EL (cell line): ENCODE measurements at regions not wholly inside any gene's neighbourhood (a gene's known extent, or its start where the extent isn't known, plus 50 kb on each side); places are given as distances from the start of the nearest gene placed in this dataset.
"Not testable (repeated sequence)": the region's sequence is repeated elsewhere in the genome, so short reads cannot be mapped to it uniquely, and the experiment has no call there.

Source experiments
- DNase-seq: peaks from one replicate; pipeline ENCODE4 v3.0.0-alpha.2; 2016

DNA sequence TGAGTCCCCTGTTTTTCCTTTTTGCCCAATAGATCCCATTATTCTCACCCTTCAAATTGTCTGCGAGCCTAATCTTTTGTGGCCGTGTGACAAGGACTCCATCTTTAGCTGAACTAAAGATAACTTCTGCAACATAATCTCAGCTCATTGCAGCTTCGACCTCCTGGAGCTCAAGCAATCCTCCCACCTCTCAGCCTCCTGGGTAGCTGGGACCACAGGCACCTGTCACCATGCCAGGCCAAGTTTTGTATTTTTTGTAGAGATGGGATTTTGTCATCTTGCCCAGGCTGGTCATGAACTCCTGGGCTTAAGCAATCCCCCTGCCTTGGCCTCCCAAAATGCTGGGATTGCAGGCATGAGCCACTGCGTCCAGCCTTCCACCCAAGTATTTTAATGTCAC, 161.0 kb downstream of the GJA1 start:
- no peak for DNase-seq

DNA sequence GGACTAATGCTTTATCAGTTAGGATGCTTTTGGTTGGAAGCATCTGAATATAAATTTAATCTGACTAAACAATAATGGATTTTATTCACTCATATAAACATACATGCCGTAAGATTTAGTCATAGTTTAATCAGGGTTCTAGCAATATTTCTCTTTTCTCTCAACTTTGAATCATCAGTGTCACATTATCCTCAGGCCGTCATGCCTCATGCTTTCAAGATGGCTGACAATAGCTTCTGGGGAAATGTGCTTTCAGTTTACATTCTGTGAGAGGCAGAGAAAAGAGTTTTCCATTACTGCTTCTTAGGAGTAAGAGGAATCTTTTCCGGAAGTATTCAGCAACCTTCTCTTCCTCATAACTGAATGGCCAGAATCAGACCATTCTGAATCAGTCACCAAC, 162.2 kb downstream of the GJA1 start:
- DNase-seq: peak; percentile 64

DNA sequence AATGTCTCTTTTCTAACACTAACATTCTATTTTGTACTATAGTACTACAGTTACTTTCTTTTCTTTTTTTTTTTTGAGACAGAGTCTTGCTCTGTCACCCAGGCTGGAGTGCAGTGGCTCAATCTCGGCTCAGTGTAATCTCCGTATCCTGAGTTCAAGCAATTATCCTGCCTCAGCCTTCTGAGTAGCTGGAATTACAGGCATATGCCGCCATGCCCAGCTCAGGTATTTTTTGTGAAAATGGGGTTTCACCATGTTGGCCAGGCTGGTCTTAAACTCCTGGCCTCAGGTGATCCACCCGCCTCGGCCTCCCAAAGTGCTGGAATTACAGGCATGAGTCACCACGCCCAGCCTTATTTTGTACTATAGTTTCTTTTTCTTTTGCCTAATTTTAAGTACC, 163.9 kb downstream of the GJA1 start:
- not testable (repeated sequence) for DNase-seq

DNA sequence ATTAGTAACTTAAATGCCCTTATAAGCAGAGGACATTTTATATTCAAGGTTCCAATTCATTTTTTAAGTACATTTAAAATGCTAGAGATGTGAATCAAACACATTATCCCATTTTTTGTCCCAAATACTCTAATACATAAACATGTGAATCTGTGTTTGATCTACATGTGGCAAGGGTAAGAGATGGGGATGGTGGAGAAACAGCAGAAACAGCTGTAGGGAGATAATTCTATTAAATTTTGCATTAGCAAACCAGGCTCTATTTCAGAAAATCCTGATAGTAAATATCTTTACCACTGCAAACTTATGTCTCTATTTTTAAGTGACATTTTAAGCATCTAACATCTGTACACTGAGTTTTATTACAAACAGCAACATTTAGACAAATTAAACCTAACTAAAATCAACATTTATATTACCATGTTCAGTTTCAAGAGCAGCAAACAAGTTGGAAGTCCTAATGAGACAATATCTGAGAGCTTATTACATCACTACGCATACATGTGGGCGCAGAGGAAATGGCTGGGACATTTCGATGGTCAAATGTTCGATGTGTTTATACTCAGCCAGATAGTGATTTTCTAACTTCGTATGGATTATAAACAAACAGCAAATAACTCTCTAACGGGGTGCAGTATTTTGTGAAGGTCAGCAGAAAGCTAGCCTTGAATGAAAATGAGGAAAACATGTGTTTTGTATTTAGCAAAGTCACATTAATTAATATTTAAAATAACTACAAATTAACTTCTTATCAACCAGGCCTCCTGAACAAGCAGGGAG, 165.1 kb downstream of the GJA1 start:
- no peak for DNase-seq

DNA sequence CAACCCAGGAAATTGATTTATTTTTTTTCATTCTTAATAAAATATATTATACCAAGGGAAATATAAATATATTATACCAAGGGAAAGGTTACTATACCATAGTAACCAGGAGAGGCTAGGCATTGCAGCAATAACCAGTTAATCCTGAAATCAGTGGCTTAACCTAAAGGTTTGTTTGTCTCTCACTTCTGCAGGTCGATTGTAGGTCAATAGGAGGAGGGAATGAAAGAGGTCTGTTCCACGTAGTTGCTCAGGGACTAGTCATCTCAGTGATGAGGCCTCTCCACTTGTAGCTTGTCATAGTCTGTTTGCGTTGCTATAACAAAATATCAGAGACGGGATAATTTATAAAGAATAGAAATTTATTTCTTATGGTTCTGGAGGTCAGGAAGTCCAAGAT, 168.0 kb downstream of the GJA1 start:
- no peak for DNase-seq

DNA sequence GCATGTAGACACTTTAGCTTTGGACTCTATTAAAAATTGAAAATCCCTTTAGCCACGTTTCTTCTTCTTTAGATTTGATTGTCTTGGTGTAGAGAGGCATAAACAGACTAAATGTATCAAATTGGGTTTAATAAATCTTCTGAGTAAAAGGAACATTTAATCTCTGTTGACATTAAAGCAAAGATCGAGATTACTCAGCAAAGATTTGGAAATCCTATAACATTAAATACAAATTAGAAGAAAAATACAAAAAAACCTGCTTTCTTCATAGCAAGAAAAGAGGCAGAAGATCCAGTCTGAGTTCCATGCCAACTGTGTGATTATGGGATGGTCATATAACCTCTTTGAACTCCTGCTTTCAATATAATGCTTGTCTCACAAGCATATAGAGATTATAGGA, 172.3 kb downstream of the GJA1 start:
- DNase-seq: no peak

DNA sequence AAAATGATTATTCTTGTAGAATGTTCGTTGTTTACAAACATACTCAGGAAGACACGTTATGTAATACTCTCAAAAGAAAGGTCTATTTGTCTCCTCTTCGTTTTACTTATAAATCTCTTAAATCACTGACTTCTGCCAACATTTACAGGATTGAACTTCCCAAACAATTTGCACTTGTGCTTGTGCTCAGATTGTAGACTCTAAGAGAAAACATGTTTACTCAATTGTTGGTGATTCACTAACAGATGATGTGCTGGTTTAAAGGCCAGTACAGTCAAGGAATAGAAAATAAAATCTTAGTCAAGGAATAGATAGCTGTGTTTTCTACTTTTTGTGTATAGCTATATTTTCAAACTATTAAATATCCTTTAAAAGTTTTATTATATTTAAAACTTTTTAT, 172.8 kb downstream of the GJA1 start:
- no peak for DNase-seq

DNA sequence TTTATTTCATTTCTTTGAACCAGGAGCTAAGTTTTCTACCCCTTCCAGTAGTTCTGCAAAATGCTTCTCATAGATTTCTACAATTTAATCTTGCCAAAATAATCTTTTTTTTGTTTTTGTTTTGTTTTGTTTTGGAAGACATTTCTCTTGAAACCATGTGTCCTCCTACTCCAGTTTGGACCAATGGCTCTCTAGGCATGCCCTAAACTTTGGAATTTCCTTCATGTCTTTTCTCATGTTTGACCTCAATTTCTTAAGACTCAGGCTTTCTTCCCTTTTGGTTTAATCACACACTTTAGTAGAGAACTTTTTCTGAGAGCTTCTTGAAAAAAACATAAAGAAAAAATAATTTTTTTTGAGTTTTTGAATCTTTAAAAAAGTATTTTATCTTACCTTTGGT, 173.8 kb downstream of the GJA1 start:
- no peak for DNase-seq

DNA sequence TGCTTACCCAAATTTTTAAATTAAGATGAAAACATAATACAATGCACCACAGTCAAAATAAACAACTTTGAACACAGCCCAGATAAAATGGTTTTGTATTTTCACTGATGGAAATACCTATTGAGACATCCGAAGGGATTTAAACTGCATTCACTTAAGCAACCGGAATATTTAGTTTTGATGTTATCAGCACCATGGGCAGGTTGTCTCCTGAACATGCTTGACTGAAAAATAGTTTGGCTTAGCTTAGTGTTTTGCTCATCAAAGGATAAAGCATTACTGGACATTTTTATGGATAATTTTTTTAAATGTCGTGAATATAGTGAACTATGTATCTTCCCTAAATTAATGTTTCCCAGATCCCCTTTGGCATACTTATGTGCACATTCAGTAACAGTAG, 177.5 kb downstream of the GJA1 start:
- no peak for DNase-seq

DNA sequence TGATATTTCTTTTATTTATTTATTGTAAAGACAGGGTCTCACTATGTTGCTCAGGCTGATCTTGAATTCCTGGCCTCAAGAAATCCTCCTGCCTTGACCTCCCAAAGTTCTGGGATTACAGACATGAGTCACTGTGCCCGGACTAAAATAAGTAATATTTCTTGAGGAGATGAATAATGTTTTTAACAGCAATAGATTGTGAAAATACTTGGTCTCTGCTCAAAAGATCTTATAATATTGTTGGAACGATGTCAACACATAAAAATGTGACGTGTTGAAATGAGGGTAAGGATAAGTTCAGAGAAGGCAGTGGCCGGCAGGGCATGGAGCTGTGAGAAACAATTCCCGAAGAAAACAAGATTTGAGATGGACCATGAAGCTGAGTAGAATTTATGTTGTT, 178.7 kb downstream of the GJA1 start:
- DNase-seq: peak; percentile 21

DNA sequence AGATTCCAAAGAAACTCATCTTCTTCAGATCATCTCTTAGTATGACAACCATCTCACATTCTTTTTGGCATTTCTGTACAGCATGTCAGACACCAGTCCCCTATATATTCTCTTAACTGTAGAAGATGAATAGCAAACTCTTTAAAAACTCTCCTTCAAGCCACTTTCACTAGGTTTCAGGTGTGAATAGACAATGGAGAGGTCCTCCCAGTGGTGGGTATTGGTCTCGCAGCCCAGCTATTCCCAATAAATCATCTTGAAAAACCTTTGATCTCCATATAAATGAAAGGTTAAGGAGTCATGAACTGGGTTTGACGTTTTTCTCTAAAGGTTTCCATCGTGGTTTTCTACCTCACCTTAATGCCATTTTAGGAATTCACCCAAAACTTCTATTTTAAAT, 180.0 kb downstream of the GJA1 start:
- DNase-seq: no peak

DNA sequence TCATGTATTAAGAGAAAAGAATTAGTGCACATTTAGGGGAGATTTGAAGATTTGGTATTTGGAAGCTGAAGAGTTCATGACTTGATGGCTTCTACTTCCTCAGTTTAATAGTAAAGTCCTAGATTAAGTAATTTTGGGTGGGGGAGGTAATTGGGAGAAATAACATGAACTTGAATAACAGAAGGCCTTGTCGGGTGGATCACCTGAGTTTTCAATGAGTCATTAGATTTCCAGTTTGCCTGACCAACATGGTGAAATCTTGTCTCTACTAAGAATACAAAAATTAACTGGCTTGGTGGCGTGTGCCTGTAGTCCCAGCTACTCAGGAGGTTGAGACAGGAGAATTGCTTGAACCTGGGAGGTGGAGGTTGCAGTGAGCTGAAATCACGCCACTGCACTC, 181.0 kb downstream of the GJA1 start:
- no peak for DNase-seq

DNA sequence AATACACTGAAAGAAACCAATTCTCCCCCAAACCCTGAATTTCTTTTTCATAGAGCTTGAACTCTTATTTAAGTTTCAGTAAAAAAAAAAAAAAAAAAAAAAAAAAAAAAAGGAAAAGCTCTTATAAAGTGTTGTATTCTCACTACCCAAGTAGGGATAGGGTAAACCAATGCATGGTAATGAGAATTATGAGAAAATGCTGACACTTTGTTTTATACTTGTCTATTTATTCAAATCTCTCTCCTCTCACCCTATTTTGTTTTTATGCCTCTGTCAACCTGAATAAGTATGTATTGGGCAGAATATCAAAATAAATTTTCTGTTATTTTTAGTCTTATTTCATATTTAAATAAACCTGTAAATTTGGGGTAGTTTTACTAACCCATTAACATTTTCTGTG, 181.9 kb downstream of the GJA1 start:
- no peak for DNase-seq

DNA sequence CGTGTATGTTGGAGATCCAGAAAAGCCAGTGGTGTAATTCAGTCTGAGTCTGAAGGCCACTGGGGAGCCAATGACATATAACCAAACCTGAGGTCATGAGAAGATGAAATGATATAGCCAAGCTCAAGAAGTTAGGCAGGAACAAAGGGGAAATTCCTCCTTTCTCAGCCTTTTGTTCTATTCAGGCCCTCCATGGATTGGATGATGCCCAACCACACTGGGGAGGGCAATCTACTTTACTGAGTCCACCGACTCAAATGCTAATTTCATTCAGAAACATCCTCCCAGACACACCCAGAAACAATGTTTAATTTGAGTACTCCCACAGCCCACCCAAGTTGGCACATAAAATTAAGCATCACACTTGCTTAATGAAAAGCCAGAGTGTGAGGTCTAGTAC, 183.6 kb downstream of the GJA1 start:
- no peak for DNase-seq

DNA sequence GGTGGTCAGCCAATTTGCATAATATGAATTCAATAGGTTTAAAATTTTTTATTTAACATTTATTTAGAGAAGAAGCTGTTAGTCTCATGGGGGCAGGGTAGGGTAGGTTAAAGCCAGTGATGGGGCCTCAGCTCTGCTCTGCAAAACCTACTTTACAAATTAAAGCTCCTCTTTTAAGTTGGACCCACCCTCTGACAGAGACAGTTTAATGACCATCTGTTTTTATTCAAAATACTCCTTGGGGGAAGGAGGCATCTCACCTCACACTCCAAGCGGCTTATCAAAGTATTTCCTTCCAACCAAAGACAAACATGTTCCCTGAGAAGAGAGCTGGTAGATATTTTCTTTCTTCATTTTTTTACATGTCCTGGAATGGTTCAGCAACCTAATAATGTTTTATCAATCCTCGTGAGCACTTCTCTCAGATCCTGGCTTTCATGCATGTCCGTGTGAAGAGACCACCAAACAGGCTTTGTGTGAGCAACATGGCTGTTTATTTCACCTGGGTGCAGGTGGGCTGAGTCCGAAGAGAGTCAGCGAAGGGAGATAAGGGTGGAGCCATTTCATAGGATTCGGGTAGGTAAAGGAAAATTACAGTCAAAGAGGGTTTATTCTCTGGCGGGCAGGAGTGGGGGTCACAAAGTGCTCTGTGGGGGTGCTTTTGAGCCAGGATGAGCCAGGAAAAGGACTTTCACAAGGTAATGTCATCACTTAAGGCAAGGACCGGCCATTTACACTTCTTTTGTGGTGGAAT, 184.7 kb downstream of the GJA1 start:
- no peak for DNase-seq

DNA sequence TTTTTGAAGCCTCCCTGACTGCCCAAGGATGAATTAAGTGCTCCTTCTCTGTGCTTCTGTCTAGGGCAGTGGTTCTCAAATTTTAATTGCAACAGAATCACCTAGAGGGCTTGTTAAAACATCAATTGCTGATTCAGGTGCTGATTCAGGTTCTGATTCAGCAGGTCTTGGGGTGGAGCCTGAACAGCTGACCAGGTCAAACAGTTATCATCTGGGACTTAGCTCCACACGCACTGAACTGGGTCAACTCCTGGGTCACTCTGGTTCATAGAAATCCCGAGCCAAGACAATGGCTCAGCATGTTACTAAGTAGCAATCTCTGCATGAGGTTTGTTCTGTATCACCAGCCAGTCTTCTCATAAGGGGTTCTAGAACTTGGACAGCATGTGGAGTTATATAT, 192.3 kb downstream of the GJA1 start:
- DNase-seq: no peak

DNA sequence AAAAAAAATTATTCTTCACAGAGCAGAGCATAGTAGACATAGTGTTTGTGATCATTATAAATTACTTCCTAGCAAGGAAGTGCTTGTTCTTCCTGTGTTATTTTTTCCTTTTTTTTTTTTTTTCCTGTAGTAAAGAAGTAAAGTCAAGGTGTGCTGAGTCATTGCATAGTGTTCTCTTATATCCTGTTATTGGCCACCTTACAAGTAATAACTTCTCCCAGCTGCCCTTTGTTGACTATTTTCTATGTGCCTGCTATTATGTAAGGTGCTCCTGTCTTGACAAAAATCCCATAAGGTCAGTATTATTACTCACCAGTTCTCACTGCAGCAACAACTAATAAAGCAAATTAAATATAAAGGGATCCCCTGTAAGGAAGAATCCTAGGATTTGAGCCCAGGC, 195.3 kb downstream of the GJA1 start:
- DNase-seq: no peak

DNA sequence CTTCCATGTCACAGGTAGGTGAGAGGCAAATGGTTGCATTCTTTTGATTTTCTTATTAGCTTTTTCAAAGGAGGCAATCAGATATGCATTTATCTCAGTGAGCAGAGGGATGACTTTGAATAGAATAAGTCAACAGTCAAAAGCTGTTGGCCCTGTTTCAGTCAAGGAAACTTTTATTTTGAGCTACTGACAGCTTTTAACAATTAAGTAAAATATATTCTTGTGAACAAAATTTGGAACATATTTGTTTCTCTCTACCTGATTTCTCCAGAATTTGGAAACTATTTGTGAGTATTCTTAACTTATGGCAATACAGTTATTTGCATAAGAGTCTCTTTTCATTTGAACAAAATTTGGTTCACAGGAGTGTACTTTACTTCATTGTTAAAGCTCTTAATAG, 196.3 kb downstream of the GJA1 start:
- not testable (repeated sequence) for DNase-seq

DNA sequence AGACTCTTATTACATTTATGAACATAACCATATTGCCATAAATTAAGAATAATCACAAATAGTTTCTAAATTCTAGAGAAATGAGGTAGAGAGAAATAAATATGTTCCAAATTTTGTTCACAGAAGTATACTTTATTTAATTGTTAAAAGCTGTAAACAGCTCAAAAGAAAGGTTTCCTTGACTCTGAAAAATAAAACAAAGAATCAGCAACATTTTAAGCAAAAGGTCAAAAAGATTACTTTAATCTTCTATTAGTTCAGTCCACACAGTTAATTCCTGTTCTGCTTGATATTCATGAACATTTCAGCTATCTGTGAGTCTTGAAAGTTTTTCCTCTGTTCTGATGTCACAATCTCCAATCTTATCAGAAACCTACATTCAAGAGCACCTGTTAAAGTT, 197.9 kb downstream of the GJA1 start:
- no peak for DNase-seq

DNA sequence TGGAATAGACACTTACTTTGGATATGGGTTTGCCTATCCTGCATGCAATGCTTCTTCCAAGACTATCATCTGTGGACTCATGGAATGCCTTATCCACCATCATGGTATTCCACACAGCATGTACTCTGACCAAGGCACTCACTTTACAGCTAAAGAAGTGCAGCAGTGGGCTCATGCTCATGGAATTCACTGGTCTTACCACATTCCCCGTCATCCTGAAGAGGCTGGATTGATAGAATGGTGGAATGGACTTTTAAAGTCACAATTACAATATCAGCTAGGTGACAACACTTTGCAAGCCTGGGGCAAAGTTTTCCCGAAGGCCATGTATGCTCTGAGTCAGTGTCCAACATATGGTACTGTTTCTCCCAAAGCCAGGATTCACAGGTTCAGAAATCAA, 199.1 kb downstream of the GJA1 start:
- DNase-seq: not testable (repeated sequence)

DNA sequence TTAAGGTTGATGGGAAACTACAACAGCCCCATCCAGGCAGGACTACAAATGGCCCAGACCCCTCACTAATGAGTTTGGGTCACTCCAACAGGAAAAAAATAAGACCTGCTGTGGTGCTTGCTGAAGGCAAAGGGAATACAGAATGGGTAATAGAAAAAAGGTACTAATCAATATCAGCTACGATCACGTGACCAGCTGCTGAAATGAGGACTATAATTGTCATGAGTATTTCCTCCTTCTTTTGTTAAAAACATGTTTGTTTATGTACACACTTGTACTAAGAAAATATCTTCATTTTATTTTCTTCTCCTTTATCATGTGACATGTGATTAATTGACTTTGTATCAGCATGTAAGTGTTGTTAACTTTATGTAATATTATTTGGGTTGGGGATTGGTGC, 199.9 kb downstream of the GJA1 start:
- no peak for DNase-seq

DNA sequence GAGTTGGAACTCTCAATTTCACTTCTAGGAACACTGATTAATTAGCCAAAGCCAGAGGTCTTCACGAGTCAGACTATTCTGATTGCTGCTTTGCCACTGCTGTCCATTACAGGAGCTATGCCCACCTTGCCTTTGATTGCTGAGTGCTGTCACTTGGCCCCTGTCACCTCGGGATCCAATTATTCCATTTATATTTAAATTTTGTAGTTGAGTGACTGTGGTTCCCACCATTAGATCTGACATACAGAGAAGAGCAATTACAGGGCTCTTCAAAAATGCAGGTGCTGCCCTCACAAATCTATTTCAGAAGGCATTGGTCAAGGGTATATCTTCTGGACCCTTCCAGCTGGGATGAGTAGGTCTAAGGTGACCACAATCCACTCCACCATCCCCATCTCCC, 200.8 kb downstream of the GJA1 start:
- DNase-seq: not testable (repeated sequence)

DNA sequence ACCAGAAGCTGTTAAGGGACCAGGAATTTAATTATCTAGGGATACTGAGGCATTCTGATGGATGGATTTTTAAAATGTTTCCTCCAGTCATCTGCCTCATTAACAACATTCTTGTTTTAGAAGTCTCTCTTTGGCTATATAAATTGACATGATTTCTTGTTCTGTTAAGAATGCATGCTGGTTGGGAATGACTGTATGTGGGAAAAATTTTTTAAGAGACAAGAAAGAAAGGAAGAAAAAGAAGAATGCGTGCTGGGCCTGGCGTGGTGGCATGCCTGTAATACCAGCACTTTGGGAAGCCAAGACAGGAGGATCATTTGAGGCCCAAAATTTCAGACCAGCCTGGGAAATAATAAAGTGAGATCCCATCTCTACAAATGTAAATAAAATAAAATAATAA, 203.6 kb downstream of the GJA1 start:
- DNase-seq: no peak

DNA sequence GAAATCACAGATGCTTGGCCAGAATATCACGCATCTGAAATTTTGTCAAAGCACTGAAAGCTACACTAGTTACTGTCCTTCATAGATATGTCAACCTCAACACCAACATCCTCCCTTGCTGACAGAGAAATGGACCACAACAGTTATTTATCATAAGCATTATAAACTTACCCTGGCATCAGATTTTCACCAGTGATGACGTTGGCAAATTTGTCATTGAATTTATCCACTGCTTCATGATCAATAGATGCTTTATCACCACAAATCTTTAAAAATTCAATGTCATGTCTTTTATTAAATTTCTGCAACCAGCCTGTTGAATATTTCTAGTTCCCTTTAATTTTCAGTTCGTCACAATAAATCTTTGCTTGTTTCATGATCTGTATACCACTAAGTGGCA, 205.7 kb downstream of the GJA1 start:
- no peak for DNase-seq
